GM12878 (cell line): ENCODE measurements at regions not wholly inside any gene's neighbourhood (a gene's known extent, or its start where the extent isn't known, plus 50 kb on each side); places are given as distances from the start of the nearest gene placed in this dataset.

ENCODE experiments used
- CTCF ChIP-seq, 3 experiments: IDR thresholded peaks in 2 of 3; conservative IDR thresholded peaks in 1 of 3; 2 replicates each; pipeline ENCODE4 v1.5.1; 2011; ENCODE audit warnings: low read depth in 3 of 3, low read length in 3 of 3, mild to moderate bottlenecking in 3 of 3, control low read depth in 2 of 3, moderate library complexity in 2 of 3, inconsistent platforms in 1 of 3, mixed read lengths in 1 of 3; ENCODE audit not compliant: control insufficient read depth in 2 of 3, insufficient read depth in 1 of 3; ENCODE audit errors: extremely low read depth in 1 of 3
- FOS ChIP-seq: IDR thresholded peaks from 3 replicates; pipeline ENCODE4 v1.6.1; 2011; ENCODE audit warnings: borderline replicate concordance; ENCODE audit not compliant: insufficient read length; ENCODE audit errors: extremely low read depth
- GATAD2B ChIP-seq: fragments of 450-650 bp; conservative IDR thresholded peaks from 2 replicates; pipeline ENCODE4 v1.6.1; 2017; ENCODE audit warnings: low read depth, mild to moderate bottlenecking, moderate library complexity
- HDAC2 ChIP-seq: fragments of 200-600 bp; sonication (generic); IDR thresholded peaks from 2 replicates; pipeline ENCODE4 v1.6.1; 2017
- POLR2AphosphoS5 ChIP-seq: IDR thresholded peaks from 2 replicates; pipeline ENCODE4 v1.6.1; 2011; ENCODE audit warnings: mild to moderate bottlenecking, low read length, inconsistent platforms
- SMAD1 ChIP-seq: fragments of 450-650 bp; IDR thresholded peaks from 2 replicates; pipeline ENCODE4 v1.6.1; 2018; ENCODE audit warnings: mild to moderate bottlenecking, low read depth; ENCODE audit not compliant: partially characterized antibody
- SRF ChIP-seq, 2 experiments: IDR thresholded peaks; 2 replicates each; pipeline ENCODE4 v1.6.1; 2011; ENCODE audit warnings: low read depth in 2 of 2, low read length in 2 of 2, mild to moderate bottlenecking in 1 of 2, moderate library complexity in 1 of 2
- ZBTB33 ChIP-seq: fragments of 450-650 bp; IDR thresholded peaks from 2 replicates; pipeline ENCODE4 v1.6.1; 2017; ENCODE audit warnings: mild to moderate bottlenecking

GRCh38 chr22:34070531-34070930 is 150.3 kb upstream of the LARGE1 start:
- TF ChIP-seq SMAD1 (no peak), CTCF (IDR thresholded peaks at IDR 0.05 in 2 of 3, conservative IDR thresholded peaks at IDR 0.05 in 1 of 3; ENCODE audit: control insufficient read depth in 2 of 3, extremely low read depth in 1 of 3, insufficient read depth in 1 of 3, low read depth in 3 of 3, low read length in 3 of 3) (no peak), POLR2AphosphoS5 (no peak), FOS (no peak), HDAC2 (no peak), GATAD2B (no peak), ZBTB33 (no peak), SRF (IDR thresholded peaks at IDR 0.05; ENCODE audit: low read depth in 2 of 2, low read length in 2 of 2) (no peak)
